ENCODE measurements at regions not wholly inside any gene's neighbourhood (a gene's known extent, or its start where the extent isn't known, plus 50 kb on each side); places are given as distances from the start of the nearest gene placed in this dataset.

- no peaks in the 10 kb centered on the region for H3K9me2 ChIP-seq (ENCODE audit: insufficient read depth, low read length)
- ChIA-PET CTCF (ENCODE audit: unreplicated experiment) (no interaction called here), POLR2A (no interaction called here)
Observed at GRCh38 chr3:29033511-29033910, 247.4 kb upstream of the RBMS3 start.

GRCh38 chr3:29050155-29050554 lies 230.7 kb upstream of the RBMS3 start:
- Histone ChIP-seq H3K4me2 (ENCODE audit: low read length) (no peak overlapping the region), H2AFZ (ENCODE audit: low read length) (no peak overlapping the region), H3K36me3 (ENCODE audit: insufficient read depth, low read length) (no peaks in the 10 kb centered on the region), H4K20me1 (ENCODE audit: insufficient read depth, low read length) (no peaks in the 10 kb centered on the region), H3K27ac (ENCODE audit: low read depth, low read length, poor library complexity, severe bottlenecking) (no peak overlapping the region), H3K79me2 (ENCODE audit: insufficient read depth, low read depth, low read length) (no peaks in the 10 kb centered on the region), H3K4me3 (ENCODE audit: low read depth, low read length, poor library complexity, severe bottlenecking) (no peak overlapping the region), H3K9me2 (ENCODE audit: insufficient read depth, low read length) (no peaks in the 10 kb centered on the region), H3K9me3 (ENCODE audit: low read length) (no peaks in the 10 kb centered on the region), H3K4me1 (ENCODE audit: insufficient read depth, low read length, poor library complexity, severe bottlenecking) (no peaks in the 10 kb centered on the region)
- TF ChIP-seq EZH2phosphoT487 (IDR thresholded peaks at IDR 0.05; ENCODE audit: borderline replicate concordance, low read depth, low read length): no peak
- no peak for TF ChIP-seq CTCF (conservative IDR thresholded peaks at IDR 0.05; ENCODE audit: low read length)
- no peak for DNase-seq (ENCODE audit: low spot score)
- intact Hi-C loops (cut with micrococcal nuclease; ENCODE audit: unreplicated experiment): no loop called here
- ChIA-PET CTCF (ENCODE audit: unreplicated experiment) (no interaction called here), POLR2A (interaction anchor here (0.5 to 1.2 kb wide), 7 partner anchors 9 to 619 kb away, joined by 3 to 4 read pairs (median 3); no protein-coding TSS in a partner anchor)
- BruUV-seq (replicated peaks): no TSS peak

More at GRCh38 chr3:29033511-29033910, 247.4 kb upstream of the RBMS3 start:
- H4K20me1 ChIP-seq (ENCODE audit: insufficient read depth, low read length): no peaks in the 10 kb centered on the region
- no peaks in the 10 kb centered on the region for H3K36me3 ChIP-seq (ENCODE audit: insufficient read depth, low read length)
- H3K4me2 ChIP-seq (ENCODE audit: low read length): no peak overlapping the region
- no peak overlapping the region for H3K4me3 ChIP-seq (ENCODE audit: low read depth, low read length, poor library complexity, severe bottlenecking)
- no peak for TF ChIP-seq CTCF (conservative IDR thresholded peaks at IDR 0.05; ENCODE audit: low read length)
- no peak for TF ChIP-seq EZH2phosphoT487 (IDR thresholded peaks at IDR 0.05; ENCODE audit: borderline replicate concordance, low read depth, low read length)
- H3K4me1 ChIP-seq (ENCODE audit: insufficient read depth, low read length, poor library complexity, severe bottlenecking): no peaks in the 10 kb centered on the region
- no peaks in the 10 kb centered on the region for H3K9me3 ChIP-seq (ENCODE audit: low read length)
- BruUV-seq (replicated peaks): no TSS peak
- no peak for DNase-seq (ENCODE audit: low spot score)
- no peak overlapping the region for H2AFZ ChIP-seq (ENCODE audit: low read length)
- no peak overlapping the region for H3K27ac ChIP-seq (ENCODE audit: low read depth, low read length, poor library complexity, severe bottlenecking)
- no peaks in the 10 kb centered on the region for H3K79me2 ChIP-seq (ENCODE audit: insufficient read depth, low read depth, low read length)
- intact Hi-C loops (cut with micrococcal nuclease; ENCODE audit: unreplicated experiment): no loop called here

GRCh38 chr3:29057326-29057725 lies 223.5 kb upstream of the RBMS3 start:
- H3K4me3 ChIP-seq (ENCODE audit: low read depth, low read length, poor library complexity, severe bottlenecking): no peak overlapping the region
- BruUV-seq (replicated peaks): no TSS peak
- H2AFZ ChIP-seq (ENCODE audit: low read length): no peak overlapping the region
- ChIA-PET POLR2A (interaction anchor here (0.6 kb wide), 3 partner anchors 366 to 606 kb away, joined by 3 to 5 read pairs (median 3); no protein-coding TSS in a partner anchor), CTCF (ENCODE audit: unreplicated experiment) (no interaction called here)
- intact Hi-C loops (cut with micrococcal nuclease; ENCODE audit: unreplicated experiment): no loop called here
- TF ChIP-seq CTCF (conservative IDR thresholded peaks at IDR 0.05; ENCODE audit: low read length) (no peak), EZH2phosphoT487 (IDR thresholded peaks at IDR 0.05; ENCODE audit: borderline replicate concordance, low read depth, low read length) (no peak)
- no peaks in the 10 kb centered on the region for H3K36me3 ChIP-seq (ENCODE audit: insufficient read depth, low read length)
- H4K20me1 ChIP-seq (ENCODE audit: insufficient read depth, low read length): no peaks in the 10 kb centered on the region
- H3K9me3 ChIP-seq (ENCODE audit: low read length): no peaks in the 10 kb centered on the region
- no peak overlapping the region for H3K27ac ChIP-seq (ENCODE audit: low read depth, low read length, poor library complexity, severe bottlenecking)
- no peak overlapping the region for H3K4me2 ChIP-seq (ENCODE audit: low read length)
- H3K4me1 ChIP-seq (ENCODE audit: insufficient read depth, low read length, poor library complexity, severe bottlenecking): no peaks in the 10 kb centered on the region
- H3K9me2 ChIP-seq (ENCODE audit: insufficient read depth, low read length): no peaks in the 10 kb centered on the region
- no peaks in the 10 kb centered on the region for H3K79me2 ChIP-seq (ENCODE audit: insufficient read depth, low read depth, low read length)
- no peak for DNase-seq (ENCODE audit: low spot score)

Data from OCI-LY7 (cell line).